ENCODE measurements at regions not wholly inside any gene's neighbourhood (a gene's known extent, or its start where the extent isn't known, plus 50 kb on each side); places are given as distances from the start of the nearest gene placed in this dataset.

DNA sequence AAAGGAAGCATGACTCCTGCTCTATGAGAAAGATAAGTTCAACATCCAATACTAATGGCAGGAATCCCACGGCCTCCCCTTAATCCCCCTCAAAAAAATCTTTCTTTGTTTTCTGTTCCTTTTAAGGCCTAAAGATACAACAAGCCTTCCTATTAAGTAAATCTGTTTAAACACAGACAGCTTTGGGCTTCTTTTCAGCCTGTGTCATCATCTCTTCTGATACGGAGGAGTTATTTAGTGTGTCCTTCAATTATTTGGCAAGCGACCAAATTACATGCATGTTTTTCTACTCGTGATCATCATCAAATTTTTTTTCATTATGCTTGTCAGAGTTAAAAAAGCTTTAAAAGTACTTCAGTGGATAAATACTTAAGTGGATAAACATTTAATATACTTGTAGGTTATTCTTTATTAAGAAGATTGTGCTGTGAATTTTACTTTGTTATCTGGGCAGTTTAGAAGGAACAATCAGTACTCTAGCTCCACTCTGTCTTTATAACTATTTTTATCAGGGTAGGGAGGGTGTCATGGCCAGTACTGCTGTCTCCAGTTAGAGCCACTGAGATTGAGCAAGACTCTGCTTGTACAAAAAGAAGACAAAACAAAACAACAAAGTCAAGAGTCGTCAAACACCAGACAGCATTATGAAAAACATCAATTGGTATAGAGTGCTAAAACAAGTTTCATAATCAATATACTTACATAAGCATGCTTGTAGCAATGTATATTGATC lies 210.7 kb downstream of the PRR32 start:
- TF ChIP-seq, protein P1, sequence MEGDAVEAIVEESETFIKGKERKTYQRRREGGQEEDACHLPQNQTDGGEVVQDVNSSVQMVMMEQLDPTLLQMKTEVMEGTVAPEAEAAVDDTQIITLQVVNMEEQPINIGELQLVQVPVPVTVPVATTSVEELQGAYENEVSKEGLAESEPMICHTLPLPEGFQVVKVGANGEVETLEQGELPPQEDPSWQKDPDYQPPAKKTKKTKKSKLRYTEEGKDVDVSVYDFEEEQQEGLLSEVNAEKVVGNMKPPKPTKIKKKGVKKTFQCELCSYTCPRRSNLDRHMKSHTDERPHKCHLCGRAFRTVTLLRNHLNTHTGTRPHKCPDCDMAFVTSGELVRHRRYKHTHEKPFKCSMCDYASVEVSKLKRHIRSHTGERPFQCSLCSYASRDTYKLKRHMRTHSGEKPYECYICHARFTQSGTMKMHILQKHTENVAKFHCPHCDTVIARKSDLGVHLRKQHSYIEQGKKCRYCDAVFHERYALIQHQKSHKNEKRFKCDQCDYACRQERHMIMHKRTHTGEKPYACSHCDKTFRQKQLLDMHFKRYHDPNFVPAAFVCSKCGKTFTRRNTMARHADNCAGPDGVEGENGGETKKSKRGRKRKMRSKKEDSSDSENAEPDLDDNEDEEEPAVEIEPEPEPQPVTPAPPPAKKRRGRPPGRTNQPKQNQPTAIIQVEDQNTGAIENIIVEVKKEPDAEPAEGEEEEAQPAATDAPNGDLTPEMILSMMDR (conservative IDR thresholded peaks at IDR 0.05), result no peak
- no peak for TF ChIP-seq EZH2 (IDR thresholded peaks at IDR 0.05; ENCODE audit: low read depth)
